ENCODE measurements at regions not wholly inside any gene's neighbourhood (a gene's known extent, or its start where the extent isn't known, plus 50 kb on each side); places are given as distances from the start of the nearest gene placed in this dataset.

DNA sequence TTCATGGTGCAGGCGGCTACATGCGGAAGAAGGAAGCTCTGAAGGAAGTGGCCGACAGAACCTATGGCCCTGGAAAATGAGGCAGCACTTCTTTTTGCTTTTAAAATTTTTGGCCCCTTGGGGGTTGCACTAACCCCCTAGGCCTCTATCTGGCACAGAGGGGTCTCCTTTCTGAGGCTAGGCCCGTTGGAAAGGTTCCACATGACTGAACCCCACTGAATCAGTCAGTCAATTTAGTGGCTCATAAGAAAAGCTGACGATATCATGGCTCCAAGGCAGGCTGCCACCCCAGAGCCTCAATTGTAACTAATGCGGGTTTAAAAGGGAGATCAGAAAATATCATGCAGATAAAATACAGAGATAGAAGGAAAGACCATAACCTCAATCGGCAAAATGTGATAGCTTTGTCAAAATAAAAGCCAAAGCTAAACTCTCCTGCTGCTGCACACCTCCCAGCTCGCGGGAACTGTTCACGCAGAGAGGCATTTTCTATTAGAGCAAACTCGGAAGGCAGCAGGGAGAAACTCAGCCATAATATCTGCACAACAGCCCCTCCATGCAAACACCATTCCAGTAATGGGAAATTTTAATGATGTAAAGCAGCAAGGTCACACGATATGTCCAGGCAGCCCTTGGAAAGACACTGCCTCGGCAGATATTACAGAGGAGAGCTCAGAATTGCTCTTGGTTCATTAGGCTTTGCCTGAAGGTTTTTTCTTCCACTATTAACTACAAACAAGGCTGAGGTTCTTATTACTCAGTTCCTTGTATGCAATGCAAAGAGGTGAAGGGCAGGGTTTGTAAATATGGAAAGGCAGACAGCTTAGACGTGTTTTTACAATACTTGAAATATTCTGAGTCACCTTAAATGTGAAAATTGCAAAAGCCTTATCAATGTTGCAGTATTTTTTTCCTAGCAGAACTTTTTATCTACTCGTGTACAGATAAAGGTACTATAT, 200.4 kb upstream of the PMFBP1 start:
- Histone ChIP-seq H3K4me3 (ENCODE audit: low read length) (peak overlapping the region; percentile 32), H3K9me3 (ENCODE audit: low read length) (no peaks in the 10 kb centered on the region), H4K20me1 (ENCODE audit: insufficient read depth) (no peaks in the 10 kb centered on the region), H2AFZ (ENCODE audit: low read depth, low read length) (no peak overlapping the region), H3K9me2 (ENCODE audit: insufficient read depth, low read length) (no peaks in the 10 kb centered on the region), H3K79me2 (replicated peaks; ENCODE audit: insufficient read depth, low read length) (no peaks in the 10 kb centered on the region), H3F3A (ENCODE audit: insufficient read depth, low read length, poor library complexity, severe bottlenecking) (peaks cover 8% of the 10 kb centered on the region), H3K27ac (ENCODE audit: low read length) (peak overlapping the region; percentile 62), H3K27me3 (ENCODE audit: insufficient read depth, low read depth, low read length) (no peaks in the 10 kb centered on the region), H3K36me3 (ENCODE audit: insufficient read depth, low read length) (no peaks in the 10 kb centered on the region), H3K4me2 (ENCODE audit: low read length) (peak overlapping the region; percentile 9), H3K9ac (ENCODE audit: low read length) (peak overlapping the region; percentile 38)
- TF ChIP-seq MXI1 (conservative IDR thresholded peaks at IDR 0.05; ENCODE audit: poor library complexity, severe bottlenecking), result no peak
- TF ChIP-seq, protein P1, sequence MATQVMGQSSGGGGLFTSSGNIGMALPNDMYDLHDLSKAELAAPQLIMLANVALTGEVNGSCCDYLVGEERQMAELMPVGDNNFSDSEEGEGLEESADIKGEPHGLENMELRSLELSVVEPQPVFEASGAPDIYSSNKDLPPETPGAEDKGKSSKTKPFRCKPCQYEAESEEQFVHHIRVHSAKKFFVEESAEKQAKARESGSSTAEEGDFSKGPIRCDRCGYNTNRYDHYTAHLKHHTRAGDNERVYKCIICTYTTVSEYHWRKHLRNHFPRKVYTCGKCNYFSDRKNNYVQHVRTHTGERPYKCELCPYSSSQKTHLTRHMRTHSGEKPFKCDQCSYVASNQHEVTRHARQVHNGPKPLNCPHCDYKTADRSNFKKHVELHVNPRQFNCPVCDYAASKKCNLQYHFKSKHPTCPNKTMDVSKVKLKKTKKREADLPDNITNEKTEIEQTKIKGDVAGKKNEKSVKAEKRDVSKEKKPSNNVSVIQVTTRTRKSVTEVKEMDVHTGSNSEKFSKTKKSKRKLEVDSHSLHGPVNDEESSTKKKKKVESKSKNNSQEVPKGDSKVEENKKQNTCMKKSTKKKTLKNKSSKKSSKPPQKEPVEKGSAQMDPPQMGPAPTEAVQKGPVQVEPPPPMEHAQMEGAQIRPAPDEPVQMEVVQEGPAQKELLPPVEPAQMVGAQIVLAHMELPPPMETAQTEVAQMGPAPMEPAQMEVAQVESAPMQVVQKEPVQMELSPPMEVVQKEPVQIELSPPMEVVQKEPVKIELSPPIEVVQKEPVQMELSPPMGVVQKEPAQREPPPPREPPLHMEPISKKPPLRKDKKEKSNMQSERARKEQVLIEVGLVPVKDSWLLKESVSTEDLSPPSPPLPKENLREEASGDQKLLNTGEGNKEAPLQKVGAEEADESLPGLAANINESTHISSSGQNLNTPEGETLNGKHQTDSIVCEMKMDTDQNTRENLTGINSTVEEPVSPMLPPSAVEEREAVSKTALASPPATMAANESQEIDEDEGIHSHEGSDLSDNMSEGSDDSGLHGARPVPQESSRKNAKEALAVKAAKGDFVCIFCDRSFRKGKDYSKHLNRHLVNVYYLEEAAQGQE (IDR thresholded peaks at IDR 0.05; ENCODE audit: borderline replicate concordance), result no peak
- peak; percentile 25 for TF ChIP-seq RAD21 (conservative IDR thresholded peaks at IDR 0.05)
- TF ChIP-seq EP300 (conservative IDR thresholded peaks at IDR 0.05; ENCODE audit: poor library complexity, severe bottlenecking), result peak; percentile 11
- no peak for TF ChIP-seq TAF1 (IDR thresholded peaks at IDR 0.05; ENCODE audit: low read depth)
- TF ChIP-seq POLR2AphosphoS5 (IDR thresholded peaks at IDR 0.05), result no peak
- no peak for TF ChIP-seq EZH2 (IDR thresholded peaks at IDR 0.05; ENCODE audit: borderline replicate concordance, insufficient read depth, low read length, poor library complexity, severe bottlenecking)
- TF ChIP-seq CTCF (IDR thresholded peaks at IDR 0.05; ENCODE audit: poor library complexity, severe bottlenecking), result no peak
- TF ChIP-seq SMC3 (conservative IDR thresholded peaks at IDR 0.05; ENCODE audit: poor library complexity), result no peak

DNA sequence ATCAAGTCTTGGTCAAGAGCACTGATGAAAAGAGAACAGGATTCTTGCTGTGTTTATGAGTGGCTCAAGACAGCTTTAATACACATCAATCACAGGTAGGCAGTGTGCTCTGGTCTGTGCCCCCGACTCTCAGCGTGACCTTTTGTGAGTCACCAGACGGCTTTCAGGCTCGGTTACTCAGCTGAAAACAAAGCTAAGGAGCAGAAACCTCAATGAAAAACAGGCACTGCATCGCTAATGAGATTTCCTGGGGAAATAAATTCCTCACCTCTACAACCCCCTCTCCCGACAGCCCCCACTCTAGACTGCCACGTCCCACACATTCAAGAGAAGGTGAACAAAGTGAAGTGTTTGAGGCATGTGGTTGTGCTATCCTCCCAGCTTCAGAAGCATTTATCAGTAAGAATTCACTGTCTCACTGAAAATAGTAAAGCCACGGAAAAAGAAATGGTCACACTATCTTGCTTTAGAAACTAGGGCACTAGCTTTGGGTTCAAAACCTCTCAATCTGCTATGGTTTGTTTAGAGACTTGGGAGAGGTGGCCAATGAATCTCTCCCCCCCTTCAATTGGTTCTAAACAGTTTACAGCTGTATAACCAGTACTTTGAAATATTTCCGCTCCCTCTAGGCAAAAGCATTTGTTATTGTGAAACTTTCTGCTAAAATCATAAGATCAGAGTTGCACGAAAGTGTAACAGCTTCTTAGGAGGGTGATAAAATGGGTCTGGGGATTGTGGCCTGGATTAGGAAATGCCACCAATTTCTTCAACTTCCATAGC, 199.5 kb upstream of the PMFBP1 start:
- H3K27ac ChIP-seq (ENCODE audit: low read length), result peak overlapping the region; percentile 62
- no peak overlapping the region for H2AFZ ChIP-seq (ENCODE audit: low read depth, low read length)
- peak overlapping the region; percentile 38 for H3K9ac ChIP-seq (ENCODE audit: low read length)

More for the DNA sequence above, 199.5 kb upstream of the PMFBP1 start:
- Histone ChIP-seq H4K20me1 (ENCODE audit: insufficient read depth) (no peaks in the 10 kb centered on the region), H3K9me2 (ENCODE audit: insufficient read depth, low read length) (no peaks in the 10 kb centered on the region), H3K27me3 (ENCODE audit: insufficient read depth, low read depth, low read length) (no peaks in the 10 kb centered on the region), H3F3A (ENCODE audit: insufficient read depth, low read length, poor library complexity, severe bottlenecking) (peaks cover 8% of the 10 kb centered on the region), H3K4me2 (ENCODE audit: low read length) (no peak overlapping the region), H3K36me3 (ENCODE audit: insufficient read depth, low read length) (no peaks in the 10 kb centered on the region), H3K9me3 (ENCODE audit: low read length) (no peaks in the 10 kb centered on the region), H3K79me2 (replicated peaks; ENCODE audit: insufficient read depth, low read length) (no peaks in the 10 kb centered on the region), H3K4me3 (ENCODE audit: low read length) (peak overlapping the region; percentile 32)
- TF ChIP-seq POLR2AphosphoS5 (IDR thresholded peaks at IDR 0.05) (peak; percentile 20), TAF1 (IDR thresholded peaks at IDR 0.05; ENCODE audit: low read depth) (no peak)
